ENCODE measurements at regions not wholly inside any gene's neighbourhood (a gene's known extent, or its start where the extent isn't known, plus 50 kb on each side); places are given as distances from the start of the nearest gene placed in this dataset.

GRCh38 chr5:126309860-126310259 lies 113.3 kb upstream of the GRAMD2B start:
- H3K27me3 Mint-ChIP-seq (ENCODE audit: unreplicated experiment): peaks cover 22% of the 10 kb centered on the region
- no peaks in the 10 kb centered on the region for H3K4me1 Mint-ChIP-seq (ENCODE audit: low read depth, unreplicated experiment)
- intact Hi-C loops (cut with micrococcal nuclease; ENCODE audit: unreplicated experiment): no loop called here
- H3K27ac Mint-ChIP-seq (ENCODE audit: unreplicated experiment): no peak overlapping the region
- no peak for TF ChIP-seq CTCF (IDR thresholded peaks at IDR 0.05; ENCODE audit: unreplicated experiment)
- CTCF ChIA-PET: interaction anchor here (0.6 to 0.8 kb wide), 2 partner anchors 20 to 28 kb away, joined by 4 to 7 read pairs; no protein-coding TSS in a partner anchor
- peaks cover 2% of the 10 kb centered on the region for H3K9me3 Mint-ChIP-seq (ENCODE audit: low read depth, unreplicated experiment)
- H3K36me3 Mint-ChIP-seq (ENCODE audit: insufficient read depth, unreplicated experiment): no peaks in the 10 kb centered on the region
- DNase-seq: no peak
- no TSS peak for BruUV-seq (replicated peaks)
- no peak overlapping the region for H3K4me3 Mint-ChIP-seq (ENCODE audit: low read depth, unreplicated experiment)

GRCh38 chr5:126311766-126312165 lies 111.4 kb upstream of the GRAMD2B start:
- DNase-seq: no peak
- intact Hi-C loops (cut with micrococcal nuclease; ENCODE audit: unreplicated experiment): no loop called here
- no peaks in the 10 kb centered on the region for H3K9me3 Mint-ChIP-seq (ENCODE audit: low read depth, unreplicated experiment)
- peaks cover 25% of the 10 kb centered on the region for H3K27me3 Mint-ChIP-seq (ENCODE audit: unreplicated experiment)
- BruUV-seq (replicated peaks): no TSS peak
- no peak overlapping the region for H3K4me3 Mint-ChIP-seq (ENCODE audit: low read depth, unreplicated experiment)
- no peaks in the 10 kb centered on the region for H3K4me1 Mint-ChIP-seq (ENCODE audit: low read depth, unreplicated experiment)
- no peak for TF ChIP-seq CTCF (IDR thresholded peaks at IDR 0.05; ENCODE audit: unreplicated experiment)
- H3K27ac Mint-ChIP-seq (ENCODE audit: unreplicated experiment): no peak overlapping the region
- H3K36me3 Mint-ChIP-seq (ENCODE audit: insufficient read depth, unreplicated experiment): no peaks in the 10 kb centered on the region
- CTCF ChIA-PET: no interaction called here

GRCh38 chr5:126315341-126315740 lies 107.9 kb upstream of the GRAMD2B start:
- BruUV-seq (replicated peaks): no TSS peak
- H3K4me1 Mint-ChIP-seq (ENCODE audit: low read depth, unreplicated experiment): no peaks in the 10 kb centered on the region
- CTCF ChIA-PET: no interaction called here
- peaks cover 51% of the 10 kb centered on the region for H3K27me3 Mint-ChIP-seq (ENCODE audit: unreplicated experiment)
- H3K36me3 Mint-ChIP-seq (ENCODE audit: insufficient read depth, unreplicated experiment): no peaks in the 10 kb centered on the region
- TF ChIP-seq CTCF (IDR thresholded peaks at IDR 0.05; ENCODE audit: unreplicated experiment): no peak
- intact Hi-C loops (cut with micrococcal nuclease; ENCODE audit: unreplicated experiment): no loop called here
- no peak for DNase-seq
- no peaks in the 10 kb centered on the region for H3K9me3 Mint-ChIP-seq (ENCODE audit: low read depth, unreplicated experiment)
- no peak overlapping the region for H3K4me3 Mint-ChIP-seq (ENCODE audit: low read depth, unreplicated experiment)
- H3K27ac Mint-ChIP-seq (ENCODE audit: unreplicated experiment): no peak overlapping the region

- Mint-ChIP-seq H3K27me3 (ENCODE audit: unreplicated experiment) (no peaks in the 10 kb centered on the region), H3K27ac (ENCODE audit: unreplicated experiment) (no peak overlapping the region), H3K4me3 (ENCODE audit: low read depth, unreplicated experiment) (no peak overlapping the region), H3K4me1 (ENCODE audit: low read depth, unreplicated experiment) (no peaks in the 10 kb centered on the region), H3K36me3 (ENCODE audit: insufficient read depth, unreplicated experiment) (no peaks in the 10 kb centered on the region), H3K9me3 (ENCODE audit: low read depth, unreplicated experiment) (no peaks in the 10 kb centered on the region)
- no TSS peak for BruUV-seq (replicated peaks)
- DNase-seq: no peak
- CTCF ChIA-PET: no interaction called here
- intact Hi-C loops (cut with micrococcal nuclease; ENCODE audit: unreplicated experiment): no loop called here
- no peak for TF ChIP-seq CTCF (IDR thresholded peaks at IDR 0.05; ENCODE audit: unreplicated experiment)
Observed at GRCh38 chr5:126332326-126332725, 90.9 kb upstream of the GRAMD2B start.
